RWPE2 (cell line): ENCODE measurements at regions not wholly inside any gene's neighbourhood (a gene's known extent, or its start where the extent isn't known, plus 50 kb on each side); places are given as distances from the start of the nearest gene placed in this dataset.

Source experiments
- ATAC-seq: fragments of 200-7000 bp; cut with Tn5 transposase; 3 replicates; pipeline ENCODE4 v1.9.1; 2021; ENCODE audit warnings: low read depth
- DNase-seq: peaks from one replicate; pipeline ENCODE4 v3.0.0-alpha.2; 2020; ENCODE audit warnings: low spot score
- H3K27ac ChIP-seq: fragments of 450-650 bp; 2 replicates; pipeline ENCODE4 v1.5.1; 2017; ENCODE audit warnings: mild to moderate bottlenecking; ENCODE audit not compliant: poor library complexity, severe bottlenecking
- H3K27me3 ChIP-seq: fragments of 250-450 bp; sonication (Bioruptor Pico); 2 replicates; pipeline ENCODE4 v1.5.1; 2021; ENCODE audit warnings: mild to moderate bottlenecking, moderate library complexity; ENCODE audit not compliant: insufficient read depth, poor library complexity, severe bottlenecking
- H3K36me3 ChIP-seq: fragments of 250-450 bp; sonication (Bioruptor Pico); 2 replicates; pipeline ENCODE4 v1.5.1; 2020; ENCODE audit warnings: low read depth, mild to moderate bottlenecking, moderate library complexity
- H3K4me1 ChIP-seq: fragments of 250-450 bp; sonication (Bioruptor Pico); 2 replicates; pipeline ENCODE4 v1.5.1; 2021; ENCODE audit warnings: mild to moderate bottlenecking, moderate library complexity; ENCODE audit not compliant: insufficient read depth, poor library complexity, severe bottlenecking
- H3K4me3 ChIP-seq: fragments of 250-450 bp; sonication (Bioruptor Pico); 2 replicates; pipeline ENCODE4 v1.5.1; 2021; ENCODE audit warnings: mild to moderate bottlenecking, moderate library complexity; ENCODE audit not compliant: severe bottlenecking
- H3K9me3 ChIP-seq: fragments of 250-450 bp; sonication (Bioruptor Pico); 2 replicates; pipeline ENCODE4 v1.5.1; 2021; ENCODE audit warnings: mild to moderate bottlenecking, moderate library complexity; ENCODE audit not compliant: severe bottlenecking
- TF ChIP-seq, protein P1 (sequence below): fragments of 450-650 bp; IDR thresholded peaks from one replicate; pipeline ENCODE4 v1.5.1; 2017; ENCODE audit warnings: mild to moderate bottlenecking, moderate library complexity; ENCODE audit not compliant: poor library complexity, severe bottlenecking

DNA sequence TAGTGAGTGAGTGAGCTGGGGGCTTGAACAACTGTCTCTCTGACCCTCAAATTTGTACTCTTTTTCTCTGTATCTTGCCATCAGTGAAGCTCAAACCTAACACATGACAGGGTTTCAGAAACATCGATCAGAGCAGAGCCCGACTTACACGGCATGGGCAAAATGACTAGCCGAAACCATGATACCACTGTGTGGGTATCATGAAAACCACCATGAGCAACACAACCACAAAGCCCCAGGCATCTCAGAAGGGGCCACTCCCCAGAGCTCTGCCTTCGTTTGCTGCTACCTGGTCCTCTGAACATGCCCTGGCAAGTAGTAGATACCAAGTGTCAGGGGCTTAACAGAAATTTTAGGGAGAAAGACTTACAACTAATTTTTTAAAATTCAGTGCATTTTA lies 308.5 kb downstream of the WDR11 start:
- peaks cover 16% of the 10 kb centered on the region for H3K4me1 ChIP-seq
- no peak overlapping the region for H3K4me3 ChIP-seq
- H3K36me3 ChIP-seq = no peaks in the 10 kb centered on the region
- H3K27ac ChIP-seq = peak overlapping the region; percentile 17
- TF ChIP-seq, protein P1, sequence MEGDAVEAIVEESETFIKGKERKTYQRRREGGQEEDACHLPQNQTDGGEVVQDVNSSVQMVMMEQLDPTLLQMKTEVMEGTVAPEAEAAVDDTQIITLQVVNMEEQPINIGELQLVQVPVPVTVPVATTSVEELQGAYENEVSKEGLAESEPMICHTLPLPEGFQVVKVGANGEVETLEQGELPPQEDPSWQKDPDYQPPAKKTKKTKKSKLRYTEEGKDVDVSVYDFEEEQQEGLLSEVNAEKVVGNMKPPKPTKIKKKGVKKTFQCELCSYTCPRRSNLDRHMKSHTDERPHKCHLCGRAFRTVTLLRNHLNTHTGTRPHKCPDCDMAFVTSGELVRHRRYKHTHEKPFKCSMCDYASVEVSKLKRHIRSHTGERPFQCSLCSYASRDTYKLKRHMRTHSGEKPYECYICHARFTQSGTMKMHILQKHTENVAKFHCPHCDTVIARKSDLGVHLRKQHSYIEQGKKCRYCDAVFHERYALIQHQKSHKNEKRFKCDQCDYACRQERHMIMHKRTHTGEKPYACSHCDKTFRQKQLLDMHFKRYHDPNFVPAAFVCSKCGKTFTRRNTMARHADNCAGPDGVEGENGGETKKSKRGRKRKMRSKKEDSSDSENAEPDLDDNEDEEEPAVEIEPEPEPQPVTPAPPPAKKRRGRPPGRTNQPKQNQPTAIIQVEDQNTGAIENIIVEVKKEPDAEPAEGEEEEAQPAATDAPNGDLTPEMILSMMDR = no peak
- DNase-seq (no peak), ATAC-seq (peak; percentile 68)
- no peaks in the 10 kb centered on the region for H3K27me3 ChIP-seq
- H3K9me3 ChIP-seq = no peaks in the 10 kb centered on the region

DNA sequence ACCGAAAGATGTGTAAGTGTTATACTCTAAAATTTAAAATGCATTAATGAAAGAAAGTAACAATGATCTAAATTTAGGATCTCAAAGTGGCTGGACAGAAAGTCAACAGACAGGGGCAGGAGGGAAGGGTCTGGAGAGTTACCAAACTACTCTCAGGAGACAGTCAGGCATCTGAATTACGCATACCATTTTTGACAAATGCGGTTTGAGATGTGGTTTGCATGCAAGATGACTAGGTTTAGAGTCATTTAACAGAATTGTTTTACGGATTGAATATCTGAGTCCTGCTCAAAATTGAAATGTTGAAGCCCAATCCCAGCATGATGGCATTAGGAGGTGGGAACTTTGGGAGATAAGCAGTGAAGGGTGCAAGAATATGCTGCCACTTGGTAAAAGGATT lies 314.1 kb downstream of the WDR11 start:
- no peak overlapping the region for H3K27ac ChIP-seq
- no peaks in the 10 kb centered on the region for H3K9me3 ChIP-seq
- ATAC-seq = peak; percentile 55; the same call in 1 of the 3 replicates
- no peaks in the 10 kb centered on the region for H3K36me3 ChIP-seq
- DNase-seq = no peak
- no peaks in the 10 kb centered on the region for H3K27me3 ChIP-seq
- TF ChIP-seq, protein P1 = no peak
- peaks cover 3% of the 10 kb centered on the region for H3K4me1 ChIP-seq
- no peak overlapping the region for H3K4me3 ChIP-seq

DNA sequence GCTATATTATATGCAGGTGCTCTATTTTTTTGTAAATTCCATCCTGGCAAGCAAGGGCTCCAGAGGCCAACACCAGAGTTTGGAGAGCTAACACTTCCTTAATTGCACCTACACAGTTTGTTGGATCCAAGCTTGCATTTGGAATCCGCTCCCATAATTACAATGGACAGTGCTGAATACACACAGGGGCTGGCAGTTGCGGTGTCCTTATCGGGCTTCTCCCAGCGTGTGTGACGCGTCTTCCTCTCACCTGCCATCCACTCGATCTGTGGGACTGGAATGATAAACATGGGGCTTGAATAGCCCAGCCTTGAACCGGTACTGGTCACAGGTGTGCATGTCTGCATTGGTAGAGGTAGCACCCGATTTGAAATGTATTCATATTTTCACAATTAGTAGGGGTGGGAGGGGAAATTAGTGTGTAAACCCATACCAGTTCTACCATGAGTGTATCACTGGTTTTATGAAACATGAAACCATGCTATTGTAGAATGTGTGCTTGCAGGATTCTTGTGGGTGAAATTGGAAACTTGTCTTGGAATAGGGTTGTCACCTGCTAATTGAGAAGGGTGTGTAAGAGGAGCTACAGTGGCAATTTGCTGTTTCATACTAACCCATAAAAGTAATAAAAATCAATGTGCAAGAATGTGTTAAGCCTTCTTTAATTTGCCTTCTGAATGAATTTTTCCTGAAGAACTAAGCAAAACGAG lies 316.5 kb downstream of the WDR11 start:
- TF ChIP-seq, protein P1 = no peak
- DNase-seq = no peak
- Histone ChIP-seq H3K4me1 (peaks cover 3% of the 10 kb centered on the region), H3K4me3 (no peak overlapping the region), H3K36me3 (no peaks in the 10 kb centered on the region), H3K27me3 (no peaks in the 10 kb centered on the region), H3K27ac (no peak overlapping the region), H3K9me3 (no peaks in the 10 kb centered on the region)
- ATAC-seq = peak; percentile 27; the same call in 1 of the 3 replicates

DNA sequence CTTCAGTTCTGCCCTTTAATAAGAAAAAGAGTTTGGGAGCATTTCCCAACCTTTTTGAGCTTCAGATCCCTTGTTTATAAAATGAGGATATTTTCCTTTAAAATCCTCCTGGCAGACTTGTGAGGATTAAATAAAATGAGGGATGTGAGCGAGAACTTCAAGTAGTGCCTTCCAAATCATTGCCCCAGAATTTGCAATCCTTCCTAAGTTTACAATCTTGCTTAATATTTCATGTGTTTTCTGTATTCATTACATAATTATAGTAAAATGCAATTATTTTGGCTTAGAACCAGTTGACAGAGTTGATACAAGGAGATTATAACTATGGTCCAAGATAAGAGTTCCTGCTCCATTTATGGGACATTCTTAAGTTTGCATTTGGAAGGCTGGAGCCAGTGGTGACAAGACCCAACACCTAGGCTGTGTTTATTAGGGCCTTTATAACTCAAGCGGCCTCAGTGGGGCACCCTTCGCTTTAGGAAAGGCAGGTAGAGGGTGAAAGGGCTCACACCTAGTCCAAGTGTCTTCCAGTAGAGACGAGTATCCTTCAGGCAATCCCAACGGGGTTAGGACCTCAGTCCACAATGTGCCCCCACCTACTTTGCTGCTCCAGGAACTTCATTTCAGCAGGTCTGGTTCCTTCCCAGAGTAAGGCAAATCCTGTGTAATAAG lies 317.5 kb downstream of the WDR11 start:
- peaks cover 3% of the 10 kb centered on the region for H3K4me1 ChIP-seq
- ATAC-seq = no peak
- TF ChIP-seq, protein P1 = no peak
- H3K36me3 ChIP-seq = no peaks in the 10 kb centered on the region
- no peaks in the 10 kb centered on the region for H3K9me3 ChIP-seq
- H3K4me3 ChIP-seq = no peak overlapping the region
- H3K27me3 ChIP-seq = no peaks in the 10 kb centered on the region
- no peak overlapping the region for H3K27ac ChIP-seq
- no peak for DNase-seq

DNA sequence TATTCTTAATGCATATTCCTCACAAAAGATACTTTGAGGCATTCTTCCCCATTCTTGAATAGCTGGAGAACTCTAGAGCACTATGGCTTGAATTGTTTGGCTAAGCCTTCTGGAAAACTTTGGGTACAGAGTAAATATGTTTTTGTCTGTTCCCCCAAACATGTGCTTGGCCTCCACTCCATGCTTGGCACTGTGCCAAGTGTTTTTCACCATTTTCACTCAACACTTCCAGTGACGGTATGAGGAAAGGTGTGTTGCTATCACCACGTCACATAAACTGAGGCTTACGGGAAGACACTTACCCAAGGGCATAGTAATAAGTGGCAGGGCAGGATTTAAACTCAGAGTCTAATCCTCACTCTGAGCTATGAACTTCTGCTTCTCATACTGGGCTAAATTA lies 318.2 kb downstream of the WDR11 start:
- Histone ChIP-seq H3K4me1 (peaks cover 3% of the 10 kb centered on the region), H3K9me3 (no peaks in the 10 kb centered on the region), H3K36me3 (no peaks in the 10 kb centered on the region), H3K27ac (no peak overlapping the region), H3K4me3 (no peak overlapping the region), H3K27me3 (no peaks in the 10 kb centered on the region)
- ATAC-seq (no peak), DNase-seq (no peak)
- TF ChIP-seq, protein P1 = no peak
